ENCODE measurements at regions not wholly inside any gene's neighbourhood (a gene's known extent, or its start where the extent isn't known, plus 50 kb on each side); places are given as distances from the start of the nearest gene placed in this dataset.

- DNase-seq: no peak
Measured at GRCh38 chr20:60529149-60529548, 570.9 kb downstream of the CDH26 start.

- no peak for DNase-seq
Measured at GRCh38 chr20:60535211-60535610, 577.0 kb downstream of the CDH26 start.

- DNase-seq: no peak
Measured at GRCh38 chr20:60540591-60540990, 582.4 kb downstream of the CDH26 start.

- no peak for DNase-seq
Measured at GRCh38 chr20:60541991-60542390, 583.8 kb downstream of the CDH26 start.

GRCh38 chr20:60543598-60543997 is 585.4 kb downstream of the CDH26 start:
- no peak for DNase-seq

GRCh38 chr20:60553095-60553494 is 594.9 kb downstream of the CDH26 start:
- DNase-seq: no peak

- no peak for DNase-seq
Measured at GRCh38 chr20:60558486-60558885, 600.3 kb downstream of the CDH26 start.

GRCh38 chr20:60559462-60559861 is 601.2 kb downstream of the CDH26 start:
- no peak for DNase-seq

- DNase-seq: no peak
Measured at GRCh38 chr20:60561052-60561451, 602.8 kb downstream of the CDH26 start.

GRCh38 chr20:60565083-60565482 is 606.9 kb downstream of the CDH26 start:
- no peak for DNase-seq

- no peak for DNase-seq
Measured at GRCh38 chr20:60565551-60565950, 607.3 kb downstream of the CDH26 start.

GRCh38 chr20:60569116-60569515 is 610.9 kb downstream of the CDH26 start:
- DNase-seq: no peak

GRCh38 chr20:60570481-60571277 is 612.5 kb downstream of the CDH26 start:
- no peak for DNase-seq

- DNase-seq: no peak
Measured at GRCh38 chr20:60573003-60573680, 614.9 kb downstream of the CDH26 start.

GRCh38 chr20:60576236-60576635 is 618.0 kb downstream of the CDH26 start:
- no peak for DNase-seq

GRCh38 chr20:60579941-60580515 is 621.8 kb downstream of the CDH26 start:
- no peak for DNase-seq

GRCh38 chr20:60581606-60582115 is 623.4 kb downstream of the CDH26 start:
- no peak for DNase-seq

- DNase-seq: no peak
Measured at GRCh38 chr20:60583741-60584140, 625.5 kb downstream of the CDH26 start.

GRCh38 chr20:60584221-60584620 is 626.0 kb downstream of the CDH26 start:
- DNase-seq: no peak

- DNase-seq: no peak
Measured at GRCh38 chr20:60585651-60586050, 627.4 kb downstream of the CDH26 start.

GRCh38 chr20:60586269-60587050 is 628.2 kb downstream of the CDH26 start:
- DNase-seq: no peak

- DNase-seq: no peak
Measured at GRCh38 chr20:60587986-60588385, 629.8 kb downstream of the CDH26 start.

GRCh38 chr20:60589623-60590022 is 631.4 kb downstream of the CDH26 start:
- DNase-seq: no peak
